ENCODE measurements at regions not wholly inside any gene's neighbourhood (a gene's known extent, or its start where the extent isn't known, plus 50 kb on each side); places are given as distances from the start of the nearest gene placed in this dataset.

- Mint-ChIP-seq H3K36me3 (no peaks in the 10 kb centered on the region), H3K27me3 (ENCODE audit: low read depth) (no peaks in the 10 kb centered on the region), H3K4me3 (no peak overlapping the region), H3K27ac (no peak overlapping the region), H3K4me1 (peaks cover 59% of the 10 kb centered on the region), H3K9me3 (no peaks in the 10 kb centered on the region)
- POLR2A ChIA-PET: no interaction called here
- TF ChIP-seq AR (CRISPR knock-in tag; IDR thresholded peaks at IDR 0.05) (no peak), ELF4 (CRISPR knock-in tag; IDR thresholded peaks at IDR 0.05; ENCODE audit: low read depth) (no peak), ZBTB43 (CRISPR knock-in tag; IDR thresholded peaks at IDR 0.05) (no peak), E2F4 (CRISPR knock-in tag; IDR thresholded peaks at IDR 0.05; ENCODE audit: borderline replicate concordance, low read depth) (no peak), GRHL2 (CRISPR knock-in tag; IDR thresholded peaks at IDR 0.05; ENCODE audit: insufficient replicate concordance, severe bottlenecking) (no peak), NR2C2 (CRISPR knock-in tag; IDR thresholded peaks at IDR 0.05) (no peak), GTF2I (CRISPR knock-in tag; conservative IDR thresholded peaks at IDR 0.05) (no peak), ERG (CRISPR knock-in tag; IDR thresholded peaks at IDR 0.05) (no peak), STAT6 (CRISPR knock-in tag; conservative IDR thresholded peaks at IDR 0.05; ENCODE audit: low read depth) (no peak), ZNF532 (CRISPR knock-in tag; IDR thresholded peaks at IDR 0.05; ENCODE audit: borderline replicate concordance) (no peak)
- no peak for ATAC-seq
- CTCF ChIA-PET: no interaction called here
- DNase-seq (ENCODE audit: low spot score): no peak
Measured at GRCh38 chr7:131186816-131187215, 140.9 kb upstream of the MKLN1 start.

Data from WTC11 (cell line).